ENCODE measurements at regions not wholly inside any gene's neighbourhood (a gene's known extent, or its start where the extent isn't known, plus 50 kb on each side); places are given as distances from the start of the nearest gene placed in this dataset.

DNA sequence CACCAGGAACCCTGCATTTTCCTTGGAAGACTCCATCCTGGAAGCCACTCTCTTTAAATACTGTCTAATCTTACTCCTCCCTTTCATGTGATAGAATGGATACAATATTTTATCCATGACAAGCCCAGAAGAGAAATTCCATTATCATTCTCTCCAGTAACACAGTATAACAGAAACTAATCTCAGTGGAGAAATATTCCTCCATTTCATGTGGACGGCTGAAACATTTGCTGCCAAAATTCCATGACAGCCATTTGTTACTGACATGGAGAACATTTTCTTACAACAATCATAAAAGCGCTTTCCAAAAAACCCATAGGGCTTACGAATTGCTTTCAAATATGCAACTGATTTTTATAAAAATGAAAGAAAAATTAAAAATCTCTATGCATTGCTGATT, 392.8 kb upstream of the KLF6 start:
- H3K36me3 ChIP-seq (ENCODE audit: control insufficient read depth in 2 of 2, insufficient read depth in 1 of 2, low read length in 2 of 2), result no peaks in the 10 kb centered on the region
- H3K27ac ChIP-seq (ENCODE audit: extremely low read depth, low read depth, low read length), result no peak overlapping the region
- H3K4me3 ChIP-seq (ENCODE audit: low read depth, low read length), result no peak overlapping the region
- H3K9me3 ChIP-seq (ENCODE audit: control insufficient read depth, insufficient read depth, low read depth, low read length), result no peaks in the 10 kb centered on the region
- ChIA-PET POLR2A (no interaction called here), CTCF (no interaction called here)
- TF ChIP-seq ZFP41 (tag by site-specific recombination; IDR thresholded peaks at IDR 0.05; ENCODE audit: borderline replicate concordance) (no peak), TSHZ1 (tag by site-specific recombination; IDR thresholded peaks at IDR 0.05; ENCODE audit: borderline replicate concordance) (no peak), ZNF610 (tag by site-specific recombination; IDR thresholded peaks at IDR 0.05; ENCODE audit: borderline replicate concordance) (no peak), ZSCAN23 (tag by site-specific recombination; IDR thresholded peaks at IDR 0.05) (no peak), ZNF521 (tag by site-specific recombination; IDR thresholded peaks at IDR 0.05) (no peak), ZNF514 (tag by site-specific recombination; IDR thresholded peaks at IDR 0.05) (no peak), ZNF513 (tag by site-specific recombination; IDR thresholded peaks at IDR 0.05) (no peak), ZNF571 (tag by site-specific recombination; IDR thresholded peaks at IDR 0.05) (no peak), ZNF266 (tag by site-specific recombination; IDR thresholded peaks at IDR 0.05; ENCODE audit: low read depth) (no peak), ZNF221 (tag by site-specific recombination; IDR thresholded peaks at IDR 0.05; ENCODE audit: borderline replicate concordance) (no peak), ZNF138 (tag by site-specific recombination; IDR thresholded peaks at IDR 0.05; ENCODE audit: borderline replicate concordance) (no peak), PRDM1 (tag by site-specific recombination; IDR thresholded peaks at IDR 0.05) (no peak), ZNF112 (tag by site-specific recombination; IDR thresholded peaks at IDR 0.05) (no peak), ZNF24 (tag by site-specific recombination; IDR thresholded peaks at IDR 0.05) (no peak), KLF7 (tag by site-specific recombination; IDR thresholded peaks at IDR 0.05; ENCODE audit: borderline replicate concordance) (no peak), ZNF600 (tag by site-specific recombination; IDR thresholded peaks at IDR 0.05) (no peak)
- H3K4me1 ChIP-seq (ENCODE audit: control insufficient read depth, insufficient read depth, low read length), result no peaks in the 10 kb centered on the region

DNA sequence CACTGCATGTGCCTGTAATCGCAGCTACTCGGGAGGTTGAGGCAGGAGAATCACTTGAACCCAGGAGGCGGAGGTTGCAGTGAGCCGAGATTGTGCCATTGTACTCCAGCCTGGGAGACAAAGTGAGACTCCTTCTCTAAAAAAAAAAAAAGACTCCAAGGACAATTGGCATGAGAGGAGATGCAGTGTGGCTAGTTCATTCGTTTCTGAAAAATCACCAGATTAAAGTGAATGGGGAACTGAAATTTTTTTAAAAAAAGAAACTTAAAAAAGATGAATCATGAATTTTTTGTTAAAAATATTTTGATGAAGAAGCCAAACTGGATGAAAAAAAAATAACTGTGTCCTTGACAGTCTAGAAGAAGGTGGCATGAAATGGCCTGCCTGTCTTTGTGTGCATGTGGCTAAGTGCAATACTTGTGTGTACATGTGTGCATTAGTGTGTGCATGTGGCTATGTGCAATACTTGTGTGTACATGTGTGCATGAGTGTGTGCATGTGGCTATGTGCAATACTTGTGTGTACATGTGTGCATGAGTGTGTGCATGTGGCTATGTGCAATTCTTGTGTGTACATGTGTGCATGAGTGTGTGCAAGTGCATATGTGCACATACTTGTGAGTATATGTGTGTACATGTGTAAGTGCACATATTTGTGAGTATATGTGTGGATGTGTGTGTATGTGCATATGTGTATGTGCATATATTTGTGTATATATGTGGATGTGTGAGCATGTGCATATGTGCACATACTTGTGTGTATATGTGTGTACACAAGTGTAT, 391.7 kb upstream of the KLF6 start:
- no peaks in the 10 kb centered on the region for H3K36me3 ChIP-seq (ENCODE audit: control insufficient read depth in 2 of 2, insufficient read depth in 1 of 2, low read length in 2 of 2)
- no peak overlapping the region for H3K27ac ChIP-seq (ENCODE audit: extremely low read depth, low read depth, low read length)
- no peaks in the 10 kb centered on the region for H3K9me3 ChIP-seq (ENCODE audit: control insufficient read depth, insufficient read depth, low read depth, low read length)
- no peaks in the 10 kb centered on the region for H3K4me1 ChIP-seq (ENCODE audit: control insufficient read depth, insufficient read depth, low read length)
- POLR2A ChIA-PET, result interaction anchor here (0.7 kb wide), 1 partner anchor 484 kb away, joined by 3 read pairs; no protein-coding TSS in a partner anchor
- no peak overlapping the region for H3K4me3 ChIP-seq (ENCODE audit: low read depth, low read length)
- CTCF ChIA-PET, result no interaction called here
- TF ChIP-seq PBX3 (CRISPR knock-in tag; IDR thresholded peaks at IDR 0.05) (no peak), ZNF146 (tag by site-specific recombination; IDR thresholded peaks at IDR 0.05) (no peak), ZEB2 (tag by site-specific recombination; IDR thresholded peaks at IDR 0.05) (no peak), ZNF514 (tag by site-specific recombination; IDR thresholded peaks at IDR 0.05) (no peak), ZNF280D (tag by site-specific recombination; IDR thresholded peaks at IDR 0.05) (no peak), ZNF341 (tag by site-specific recombination; IDR thresholded peaks at IDR 0.05; ENCODE audit: low read depth) (no peak)
